A673 (cell line): ENCODE measurements at regions not wholly inside any gene's neighbourhood (a gene's known extent, or its start where the extent isn't known, plus 50 kb on each side); places are given as distances from the start of the nearest gene placed in this dataset.

Experiments
- EZH2 ChIP-seq: fragments of 200-600 bp; sonication (generic); IDR thresholded peaks from 2 replicates; pipeline ENCODE4 v1.6.1; 2017; ENCODE audit warnings: borderline replicate concordance, low read depth, mild to moderate bottlenecking, mixed read lengths, antibody characterized with exemption, low read length; ENCODE audit not compliant: poor library complexity, severe bottlenecking
- TF ChIP-seq, protein P1 (sequence below): fragments of 300-800, 200-600 bp; sonication (generic); conservative IDR thresholded peaks from 2 replicates; pipeline ENCODE4 v1.5.1; 2017; ENCODE audit warnings: low read depth, mild to moderate bottlenecking, antibody characterized with exemption, low read length, moderate library complexity, mixed read lengths

DNA sequence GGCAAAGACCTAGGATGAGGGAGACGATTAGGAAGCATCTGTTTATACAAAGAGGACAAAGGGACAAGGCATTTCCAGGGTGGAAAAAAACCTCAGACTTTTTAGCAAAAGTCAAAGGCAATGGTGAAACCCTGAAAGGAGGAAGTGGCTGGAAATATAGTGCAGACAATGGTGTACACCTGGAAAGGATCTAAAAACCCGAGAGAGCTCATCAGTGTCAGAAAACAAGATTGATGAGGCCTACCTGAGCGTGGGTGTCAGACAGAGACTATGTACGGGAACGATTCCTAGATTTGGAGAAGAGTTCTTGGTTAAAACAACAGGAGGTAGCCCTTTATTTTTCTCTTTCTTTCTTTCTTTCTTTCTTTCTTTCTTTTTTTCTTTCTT lies 68.8 kb upstream of the HUNK start:
- TF ChIP-seq, protein P1, sequence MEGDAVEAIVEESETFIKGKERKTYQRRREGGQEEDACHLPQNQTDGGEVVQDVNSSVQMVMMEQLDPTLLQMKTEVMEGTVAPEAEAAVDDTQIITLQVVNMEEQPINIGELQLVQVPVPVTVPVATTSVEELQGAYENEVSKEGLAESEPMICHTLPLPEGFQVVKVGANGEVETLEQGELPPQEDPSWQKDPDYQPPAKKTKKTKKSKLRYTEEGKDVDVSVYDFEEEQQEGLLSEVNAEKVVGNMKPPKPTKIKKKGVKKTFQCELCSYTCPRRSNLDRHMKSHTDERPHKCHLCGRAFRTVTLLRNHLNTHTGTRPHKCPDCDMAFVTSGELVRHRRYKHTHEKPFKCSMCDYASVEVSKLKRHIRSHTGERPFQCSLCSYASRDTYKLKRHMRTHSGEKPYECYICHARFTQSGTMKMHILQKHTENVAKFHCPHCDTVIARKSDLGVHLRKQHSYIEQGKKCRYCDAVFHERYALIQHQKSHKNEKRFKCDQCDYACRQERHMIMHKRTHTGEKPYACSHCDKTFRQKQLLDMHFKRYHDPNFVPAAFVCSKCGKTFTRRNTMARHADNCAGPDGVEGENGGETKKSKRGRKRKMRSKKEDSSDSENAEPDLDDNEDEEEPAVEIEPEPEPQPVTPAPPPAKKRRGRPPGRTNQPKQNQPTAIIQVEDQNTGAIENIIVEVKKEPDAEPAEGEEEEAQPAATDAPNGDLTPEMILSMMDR = no peak
- TF ChIP-seq EZH2 = no peak
